Astrocyte (in vitro differentiated cells and primary cell): ENCODE measurements at regions not wholly inside any gene's neighbourhood (a gene's known extent, or its start where the extent isn't known, plus 50 kb on each side); places are given as distances from the start of the nearest gene placed in this dataset.

Source experiments
- DNase-seq: peaks from one replicate; pipeline ENCODE4 v3.0.0-alpha.2; 2010; ENCODE audit warnings: low read depth
- FAIRE-seq: peaks from 2 replicates; lab custom pipeline; 2011; peaks lifted over from hg19 to GRCh38; lab: Jason Lieb, UNC
- H2AFZ ChIP-seq: 2 replicates; pipeline ENCODE4 v1.6.0; 2012; ENCODE audit warnings: low read depth, low read length, inconsistent platforms
- H3K27ac ChIP-seq: 2 replicates; pipeline ENCODE4 v1.5.1; 2011; ENCODE audit warnings: low read depth, low read length, inconsistent platforms
- H3K27me3 ChIP-seq: 2 replicates; pipeline ENCODE4 v1.6.0; 2011; ENCODE audit warnings: low read length, inconsistent platforms; ENCODE audit not compliant: insufficient read depth
- H3K36me3 ChIP-seq: 2 replicates; pipeline ENCODE4 v1.5.1; 2011; ENCODE audit warnings: low read length, inconsistent platforms; ENCODE audit not compliant: insufficient read depth
- H3K4me1 ChIP-seq: 2 replicates; pipeline ENCODE4 v1.5.1; 2011; ENCODE audit warnings: low read length, inconsistent platforms; ENCODE audit not compliant: insufficient read depth
- H3K4me2 ChIP-seq: 2 replicates; pipeline ENCODE4 v1.6.0; 2012; ENCODE audit warnings: low read length, inconsistent platforms
- H3K4me3 ChIP-seq: 2 replicates; pipeline ENCODE4 v1.5.1; 2011; ENCODE audit warnings: low read depth, mild to moderate bottlenecking, low read length, inconsistent platforms; ENCODE audit not compliant: insufficient read depth
- H3K79me2 ChIP-seq: 2 replicates; pipeline ENCODE4 v1.6.0; 2012; ENCODE audit warnings: mild to moderate bottlenecking, low read length, inconsistent platforms; ENCODE audit not compliant: insufficient read depth
- H3K9ac ChIP-seq: 2 replicates; pipeline ENCODE4 v1.6.0; 2012; ENCODE audit warnings: mild to moderate bottlenecking, low read length, inconsistent platforms
- H3K9me3 ChIP-seq: 2 replicates; pipeline ENCODE4 v1.5.1; 2012; ENCODE audit warnings: low read depth, mild to moderate bottlenecking, low read length, inconsistent platforms; ENCODE audit not compliant: insufficient read depth
- H4K20me1 ChIP-seq: 2 replicates; pipeline ENCODE4 v1.6.0; 2012; ENCODE audit warnings: low read length, inconsistent platforms; ENCODE audit not compliant: insufficient read depth
- H3K27ac Mint-ChIP-seq: one replicate; pipeline ENCODE4 v1.8.0; 2021; ENCODE audit warnings: mild to moderate bottlenecking, mixed read lengths; ENCODE audit not compliant: unreplicated experiment
- H3K27me3 Mint-ChIP-seq: one replicate; pipeline ENCODE4 v1.8.0; 2021; ENCODE audit warnings: low read depth, mixed read lengths; ENCODE audit not compliant: unreplicated experiment
- H3K36me3 Mint-ChIP-seq: one replicate; pipeline ENCODE4 v1.8.0; 2021; ENCODE audit warnings: low read depth, mixed read lengths; ENCODE audit not compliant: unreplicated experiment
- H3K4me1 Mint-ChIP-seq: one replicate; pipeline ENCODE4 v1.8.0; 2021; ENCODE audit warnings: low read depth, mixed read lengths; ENCODE audit not compliant: unreplicated experiment
- H3K4me3 Mint-ChIP-seq: one replicate; pipeline ENCODE4 v1.8.0; 2021; ENCODE audit warnings: mild to moderate bottlenecking, moderate library complexity, mixed read lengths; ENCODE audit not compliant: unreplicated experiment
- H3K9me3 Mint-ChIP-seq: one replicate; pipeline ENCODE4 v1.8.0; 2021; ENCODE audit warnings: mild to moderate bottlenecking, mixed read lengths; ENCODE audit not compliant: unreplicated experiment
- EZH2 ChIP-seq: IDR thresholded peaks from 2 replicates; pipeline ENCODE4 v1.6.1; 2012; ENCODE audit warnings: mild to moderate bottlenecking, low read length, inconsistent platforms; ENCODE audit not compliant: insufficient read depth
- TF ChIP-seq, protein P1 (sequence below): IDR thresholded peaks from 2 replicates; pipeline ENCODE4 v1.5.1; 2011; ENCODE audit warnings: low read depth, mild to moderate bottlenecking, inconsistent platforms, low read length, moderate library complexity; ENCODE audit not compliant: insufficient read depth

DNA sequence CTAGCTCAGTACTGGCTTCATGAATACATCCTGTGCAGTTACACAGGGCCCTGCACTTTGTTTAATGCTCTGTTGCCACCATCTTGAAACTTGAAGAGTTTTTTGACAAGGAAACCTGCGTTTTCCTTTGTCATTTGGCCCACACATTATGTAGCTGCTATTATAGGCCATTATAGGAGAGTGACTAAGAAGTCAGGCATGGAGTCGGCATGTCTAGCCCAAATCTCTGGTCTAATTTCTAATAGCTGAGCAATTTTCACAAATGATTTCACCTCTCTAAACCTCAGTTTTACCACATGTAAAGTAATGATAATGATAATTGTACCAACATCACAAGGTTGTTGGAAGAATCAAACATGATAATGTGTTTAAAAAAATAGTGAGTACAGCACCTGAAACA lies 67.1 kb upstream of the MYLIP start:
- H3K9ac ChIP-seq, result no peak overlapping the region
- no peaks in the 10 kb centered on the region for H3K4me1 ChIP-seq
- no peaks in the 10 kb centered on the region for H3K36me3 ChIP-seq
- TF ChIP-seq, protein P1, sequence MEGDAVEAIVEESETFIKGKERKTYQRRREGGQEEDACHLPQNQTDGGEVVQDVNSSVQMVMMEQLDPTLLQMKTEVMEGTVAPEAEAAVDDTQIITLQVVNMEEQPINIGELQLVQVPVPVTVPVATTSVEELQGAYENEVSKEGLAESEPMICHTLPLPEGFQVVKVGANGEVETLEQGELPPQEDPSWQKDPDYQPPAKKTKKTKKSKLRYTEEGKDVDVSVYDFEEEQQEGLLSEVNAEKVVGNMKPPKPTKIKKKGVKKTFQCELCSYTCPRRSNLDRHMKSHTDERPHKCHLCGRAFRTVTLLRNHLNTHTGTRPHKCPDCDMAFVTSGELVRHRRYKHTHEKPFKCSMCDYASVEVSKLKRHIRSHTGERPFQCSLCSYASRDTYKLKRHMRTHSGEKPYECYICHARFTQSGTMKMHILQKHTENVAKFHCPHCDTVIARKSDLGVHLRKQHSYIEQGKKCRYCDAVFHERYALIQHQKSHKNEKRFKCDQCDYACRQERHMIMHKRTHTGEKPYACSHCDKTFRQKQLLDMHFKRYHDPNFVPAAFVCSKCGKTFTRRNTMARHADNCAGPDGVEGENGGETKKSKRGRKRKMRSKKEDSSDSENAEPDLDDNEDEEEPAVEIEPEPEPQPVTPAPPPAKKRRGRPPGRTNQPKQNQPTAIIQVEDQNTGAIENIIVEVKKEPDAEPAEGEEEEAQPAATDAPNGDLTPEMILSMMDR, result no peak
- no peak for TF ChIP-seq EZH2
- H3K4me1 Mint-ChIP-seq, result peaks cover 6% of the 10 kb centered on the region
- H3K9me3 Mint-ChIP-seq, result no peaks in the 10 kb centered on the region
- no peaks in the 10 kb centered on the region for H3K79me2 ChIP-seq
- no peaks in the 10 kb centered on the region for H3K9me3 ChIP-seq
- H3K36me3 Mint-ChIP-seq, result no peaks in the 10 kb centered on the region
- FAIRE-seq (no peak), DNase-seq (no peak)
- H3K27ac Mint-ChIP-seq, result no peak overlapping the region
- no peak overlapping the region for H3K4me3 ChIP-seq
- H2AFZ ChIP-seq, result no peak overlapping the region
- H3K4me2 ChIP-seq, result no peak overlapping the region
- no peak overlapping the region for H3K27ac ChIP-seq
- no peak overlapping the region for H3K4me3 Mint-ChIP-seq
- H4K20me1 ChIP-seq, result no peaks in the 10 kb centered on the region
- H3K27me3 ChIP-seq, result no peaks in the 10 kb centered on the region
- H3K27me3 Mint-ChIP-seq, result no peaks in the 10 kb centered on the region

- Mint-ChIP-seq H3K27me3 (no peaks in the 10 kb centered on the region), H3K36me3 (no peaks in the 10 kb centered on the region), H3K4me1 (peaks cover 6% of the 10 kb centered on the region), H3K4me3 (no peak overlapping the region), H3K27ac (no peak overlapping the region), H3K9me3 (no peaks in the 10 kb centered on the region)
- DNase-seq, result no peak
- TF ChIP-seq, protein P1, result no peak
- no peak for TF ChIP-seq EZH2
- Histone ChIP-seq H3K4me2 (no peak overlapping the region), H3K27ac (no peak overlapping the region), H3K27me3 (no peaks in the 10 kb centered on the region), H4K20me1 (no peaks in the 10 kb centered on the region), H2AFZ (no peak overlapping the region), H3K79me2 (no peaks in the 10 kb centered on the region), H3K4me1 (no peaks in the 10 kb centered on the region), H3K36me3 (no peaks in the 10 kb centered on the region), H3K4me3 (no peak overlapping the region), H3K9me3 (no peaks in the 10 kb centered on the region), H3K9ac (no peak overlapping the region)
- no peak for FAIRE-seq
These were observed 68.8 kb upstream of the MYLIP start for GRCh38 chr6:16060039-16060438.

DNA sequence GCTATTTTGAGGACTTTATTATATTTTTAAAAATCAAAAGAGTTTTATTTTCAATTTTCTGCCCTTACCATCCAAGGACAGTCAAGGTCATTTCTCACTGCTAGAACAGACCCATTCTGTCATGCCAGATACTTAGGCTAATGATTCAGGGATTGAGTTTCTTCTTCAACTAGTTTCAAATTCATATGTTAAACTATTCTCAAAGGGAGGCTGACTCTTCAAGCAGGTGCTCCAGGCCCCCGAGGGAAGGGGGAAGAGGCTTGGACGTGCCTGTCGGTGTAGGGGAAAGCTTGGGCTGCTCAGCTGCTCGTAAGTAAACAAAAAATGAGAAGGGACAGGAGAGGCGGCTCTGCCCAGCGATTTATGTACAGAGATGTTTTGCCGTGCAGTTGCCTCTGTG lies 69.4 kb upstream of the MYLIP start:
- Mint-ChIP-seq H3K4me1 (peaks cover 4% of the 10 kb centered on the region), H3K4me3 (no peak overlapping the region), H3K27me3 (no peaks in the 10 kb centered on the region), H3K27ac (no peak overlapping the region), H3K9me3 (no peaks in the 10 kb centered on the region), H3K36me3 (no peaks in the 10 kb centered on the region)
- H3K4me3 ChIP-seq, result no peak overlapping the region
- no peak overlapping the region for H3K4me2 ChIP-seq
- no peaks in the 10 kb centered on the region for H3K79me2 ChIP-seq
- no peak overlapping the region for H2AFZ ChIP-seq
- H4K20me1 ChIP-seq, result no peaks in the 10 kb centered on the region
- DNase-seq (no peak), FAIRE-seq (no peak)
- H3K36me3 ChIP-seq, result no peaks in the 10 kb centered on the region
- no peaks in the 10 kb centered on the region for H3K4me1 ChIP-seq
- no peaks in the 10 kb centered on the region for H3K9me3 ChIP-seq
- H3K27me3 ChIP-seq, result no peaks in the 10 kb centered on the region
- TF ChIP-seq, protein P1, result no peak
- no peak overlapping the region for H3K27ac ChIP-seq
- H3K9ac ChIP-seq, result no peak overlapping the region
